Left renal cortex interstitium (tissue), 4 donors: ENCODE measurements at regions not wholly inside any gene's neighbourhood (a gene's known extent, or its start where the extent isn't known, plus 50 kb on each side); places are given as distances from the start of the nearest gene placed in this dataset.
"Not testable (repeated sequence)": the region's sequence is repeated elsewhere in the genome, so short reads cannot be mapped to it uniquely, and the experiment has no call there.

ENCODE experiments used
- DNase-seq, 4 donors: peaks; one replicate each; pipeline ENCODE4 v3.0.0-alpha.2; 2013; ENCODE audit warnings: low read depth in 4 of 4, low spot score in 2 of 4, missing footprints in 1 of 4

GRCh38 chr1:170436928-170437327, 95.0 kb upstream of the GORAB start:
- DNase-seq = no peak

GRCh38 chr1:170445096-170445495, 86.9 kb upstream of the GORAB start:
- no peak for DNase-seq

GRCh38 chr1:170448661-170449158, 83.3 kb upstream of the GORAB start:
- DNase-seq = no peak

- DNase-seq = not testable (repeated sequence)
Measured at GRCh38 chr1:170457325-170458050, 74.5 kb upstream of the GORAB start.

GRCh38 chr1:170460001-170460400, 72.0 kb upstream of the GORAB start:
- no peak for DNase-seq

GRCh38 chr1:170460414-170461155, 71.4 kb upstream of the GORAB start:
- no peak for DNase-seq

- no peak for DNase-seq
Measured at GRCh38 chr1:170461291-170461747, 70.6 kb upstream of the GORAB start.

GRCh38 chr1:170461762-170462384, 70.1 kb upstream of the GORAB start:
- no peak for DNase-seq

GRCh38 chr1:170470121-170470520, 61.8 kb upstream of the GORAB start:
- no peak for DNase-seq

- DNase-seq = no peak
Measured at GRCh38 chr1:170471398-170472053, 60.4 kb upstream of the GORAB start.

GRCh38 chr1:170481000-170481399, 51.0 kb upstream of the GORAB start:
- no peak for DNase-seq
